OCI-LY3 (cell line): ENCODE measurements at regions not wholly inside any gene's neighbourhood (a gene's known extent, or its start where the extent isn't known, plus 50 kb on each side); places are given as distances from the start of the nearest gene placed in this dataset.

ENCODE experiments used
- H2AFZ ChIP-seq: fragments of 200-600, 300-600 bp; shearing (Covaris generic); 2 replicates; pipeline ENCODE4 v1.6.0; 2014; ENCODE audit warnings: antibody characterized with exemption, low read depth, low read length
- H3K27ac ChIP-seq: fragments of 200-600, 300-600 bp; sonication (generic); 2 replicates; pipeline ENCODE4 v1.5.1; 2014; ENCODE audit warnings: mild to moderate bottlenecking, low read length, moderate library complexity, mixed read lengths
- H3K27me3 ChIP-seq: fragments of 200-600, 300-600 bp; sonication (generic); 2 replicates; pipeline ENCODE4 v1.6.1; 2014; ENCODE audit warnings: low read depth, low read length, mixed read lengths
- H3K36me3 ChIP-seq: fragments of 200-600, 300-600 bp; sonication (generic); replicated peaks from 2 replicates; pipeline ENCODE3; 2014; ENCODE audit warnings: low read depth, low read length, mixed read lengths
- H3K4me1 ChIP-seq: fragments of 300-600, 200-600 bp; sonication (generic); 2 replicates; pipeline ENCODE4 v1.6.1; 2014; ENCODE audit warnings: low read length, mixed read lengths
- H3K4me2 ChIP-seq: fragments of 200-600, 300-600 bp; sonication (generic); 2 replicates; pipeline ENCODE4 v1.6.1; 2014; ENCODE audit warnings: low read length, mixed read lengths
- H3K4me3 ChIP-seq: fragments of 300-600, 200-600 bp; sonication (generic); 2 replicates; pipeline ENCODE4 v1.5.1; 2014; ENCODE audit warnings: antibody characterized with exemption, mild to moderate bottlenecking, low read length, moderate library complexity
- H3K79me2 ChIP-seq: fragments of 300-600, 200-600 bp; shearing (Covaris generic); 2 replicates; pipeline ENCODE4 v1.6.1; 2014; ENCODE audit warnings: mild to moderate bottlenecking, low read length, mixed read lengths
- H3K9ac ChIP-seq: fragments of 300-600, 200-600 bp; shearing (Covaris generic); 2 replicates; pipeline ENCODE4 v1.6.0; 2014; ENCODE audit warnings: mild to moderate bottlenecking, low read length, moderate library complexity
- H3K9me3 ChIP-seq: fragments of 200-600, 300-600 bp; shearing (Covaris generic); 2 replicates; pipeline ENCODE4 v1.6.1; 2014; ENCODE audit warnings: low read length, mixed read lengths; ENCODE audit not compliant: insufficient read depth
- H4K20me1 ChIP-seq: fragments of 200-600, 300-600 bp; sonication (generic); 2 replicates; pipeline ENCODE4 v1.6.1; 2016; ENCODE audit warnings: low read length, mixed read lengths; ENCODE audit not compliant: insufficient read depth
- EZH2phosphoT487 ChIP-seq: fragments of 200-600 bp; shearing (Covaris generic); IDR thresholded peaks from 2 replicates; pipeline ENCODE4 v1.6.1; 2018; ENCODE audit warnings: antibody characterized with exemption, mixed run types, low read depth
- TF ChIP-seq, protein P1 (sequence below): fragments of 200-600, 300-600 bp; sonication (generic); IDR thresholded peaks from 2 replicates; pipeline ENCODE4 v1.5.1; 2014; ENCODE audit warnings: antibody characterized with exemption, low read length, low read depth

- Histone ChIP-seq H3K27me3 (no peaks in the 10 kb centered on the region), H3K79me2 (no peaks in the 10 kb centered on the region), H3K9ac (no peak overlapping the region), H4K20me1 (no peaks in the 10 kb centered on the region), H3K27ac (no peak overlapping the region), H3K4me3 (no peak overlapping the region), H3K9me3 (no peaks in the 10 kb centered on the region), H3K4me1 (peaks cover 15% of the 10 kb centered on the region), H3K4me2 (no peak overlapping the region), H2AFZ (no peak overlapping the region), H3K36me3 (no peaks in the 10 kb centered on the region)
- no peak for TF ChIP-seq EZH2phosphoT487
- TF ChIP-seq, protein P1, sequence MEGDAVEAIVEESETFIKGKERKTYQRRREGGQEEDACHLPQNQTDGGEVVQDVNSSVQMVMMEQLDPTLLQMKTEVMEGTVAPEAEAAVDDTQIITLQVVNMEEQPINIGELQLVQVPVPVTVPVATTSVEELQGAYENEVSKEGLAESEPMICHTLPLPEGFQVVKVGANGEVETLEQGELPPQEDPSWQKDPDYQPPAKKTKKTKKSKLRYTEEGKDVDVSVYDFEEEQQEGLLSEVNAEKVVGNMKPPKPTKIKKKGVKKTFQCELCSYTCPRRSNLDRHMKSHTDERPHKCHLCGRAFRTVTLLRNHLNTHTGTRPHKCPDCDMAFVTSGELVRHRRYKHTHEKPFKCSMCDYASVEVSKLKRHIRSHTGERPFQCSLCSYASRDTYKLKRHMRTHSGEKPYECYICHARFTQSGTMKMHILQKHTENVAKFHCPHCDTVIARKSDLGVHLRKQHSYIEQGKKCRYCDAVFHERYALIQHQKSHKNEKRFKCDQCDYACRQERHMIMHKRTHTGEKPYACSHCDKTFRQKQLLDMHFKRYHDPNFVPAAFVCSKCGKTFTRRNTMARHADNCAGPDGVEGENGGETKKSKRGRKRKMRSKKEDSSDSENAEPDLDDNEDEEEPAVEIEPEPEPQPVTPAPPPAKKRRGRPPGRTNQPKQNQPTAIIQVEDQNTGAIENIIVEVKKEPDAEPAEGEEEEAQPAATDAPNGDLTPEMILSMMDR = no peak
Observed at GRCh38 chr4:153900426-153900825, 111.5 kb upstream of the SFRP2 start.

GRCh38 chr4:153890761-153891160 is 101.9 kb upstream of the SFRP2 start:
- no peaks in the 10 kb centered on the region for H4K20me1 ChIP-seq
- no peak overlapping the region for H3K9ac ChIP-seq
- H2AFZ ChIP-seq = no peak overlapping the region
- no peak overlapping the region for H3K27ac ChIP-seq
- H3K79me2 ChIP-seq = no peaks in the 10 kb centered on the region
- H3K36me3 ChIP-seq = peaks cover 2% of the 10 kb centered on the region
- no peaks in the 10 kb centered on the region for H3K9me3 ChIP-seq
- H3K27me3 ChIP-seq = no peaks in the 10 kb centered on the region
- no peaks in the 10 kb centered on the region for H3K4me1 ChIP-seq
- no peak overlapping the region for H3K4me3 ChIP-seq
- H3K4me2 ChIP-seq = no peak overlapping the region
- TF ChIP-seq, protein P1 = no peak
- TF ChIP-seq EZH2phosphoT487 = no peak

DNA sequence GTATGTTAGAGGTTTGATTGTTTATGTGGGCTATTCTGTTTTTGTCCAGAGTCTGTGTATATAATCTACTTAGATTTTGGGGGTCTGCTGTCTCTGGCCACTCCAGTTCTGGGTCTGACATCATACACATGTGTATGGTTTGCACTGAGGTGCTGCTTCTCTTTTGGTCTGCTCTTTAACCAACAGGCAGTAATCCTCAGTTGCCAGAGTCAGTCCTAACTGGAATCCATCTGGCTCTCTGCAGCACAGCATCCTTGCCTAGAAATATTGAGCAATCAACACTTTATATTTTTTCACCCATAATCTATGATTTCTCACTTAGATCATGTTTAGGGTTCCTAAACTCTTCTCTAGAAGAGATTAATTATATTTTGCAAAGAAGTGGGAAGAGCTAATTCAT is 98.3 kb upstream of the SFRP2 start:
- peaks cover 7% of the 10 kb centered on the region; the same call in 1 of the 2 replicates for H3K9me3 ChIP-seq
- H4K20me1 ChIP-seq = no peaks in the 10 kb centered on the region
- no peak overlapping the region for H3K4me2 ChIP-seq
- H3K9ac ChIP-seq = no peak overlapping the region
- no peaks in the 10 kb centered on the region for H3K27me3 ChIP-seq
- peaks cover 10% of the 10 kb centered on the region for H3K36me3 ChIP-seq
- no peak overlapping the region for H2AFZ ChIP-seq
- H3K4me3 ChIP-seq = no peak overlapping the region
- TF ChIP-seq, protein P1 = no peak
- TF ChIP-seq EZH2phosphoT487 = no peak
- H3K27ac ChIP-seq = no peak overlapping the region
- H3K79me2 ChIP-seq = no peaks in the 10 kb centered on the region
- H3K4me1 ChIP-seq = peaks cover 15% of the 10 kb centered on the region

- H2AFZ ChIP-seq = no peak overlapping the region
- no peaks in the 10 kb centered on the region for H4K20me1 ChIP-seq
- H3K4me1 ChIP-seq = peaks cover 15% of the 10 kb centered on the region
- H3K27ac ChIP-seq = no peak overlapping the region
- H3K36me3 ChIP-seq = peaks cover 12% of the 10 kb centered on the region
- no peaks in the 10 kb centered on the region for H3K27me3 ChIP-seq
- H3K79me2 ChIP-seq = no peaks in the 10 kb centered on the region
- no peak overlapping the region for H3K9ac ChIP-seq
- peaks cover 31% of the 10 kb centered on the region for H3K9me3 ChIP-seq
- H3K4me3 ChIP-seq = no peak overlapping the region
- TF ChIP-seq, protein P1 = no peak
- TF ChIP-seq EZH2phosphoT487 = no peak
- H3K4me2 ChIP-seq = no peak overlapping the region
Observed at GRCh38 chr4:153884325-153884724, 95.4 kb upstream of the SFRP2 start.
